Vagina (tissue), 2 donors: ENCODE measurements at regions not wholly inside any gene's neighbourhood (a gene's known extent, or its start where the extent isn't known, plus 50 kb on each side); places are given as distances from the start of the nearest gene placed in this dataset.

Experiments used
- DNase-seq, 2 donors: peaks; one replicate each; pipeline ENCODE4 v3.0.0-alpha.2; 2017; ENCODE audit errors: extremely low spot score in 2 of 2
- H3K27ac ChIP-seq: fragments of 200-600 bp; sonication (generic); one replicate; pipeline ENCODE4 v1.5.1; 2019
- H3K27me3 ChIP-seq: fragments of 200-600 bp; sonication (generic); one replicate; pipeline ENCODE4 v1.5.1; 2019
- H3K36me3 ChIP-seq, 2 donors: fragments of 200-600 bp; sonication (generic); one replicate each; pipeline ENCODE4 v1.5.1; 2017 to 2019
- H3K4me1 ChIP-seq: fragments of 200-600 bp; sonication (generic); one replicate; pipeline ENCODE4 v1.5.1; 2019
- H3K4me3 ChIP-seq, 2 donors: fragments of 200-600 bp; sonication (generic); 1 replicate in 1 of 2; 2 replicates in 1 of 2; pipeline ENCODE4 v1.5.1; 2016 to 2019
- H3K9me3 ChIP-seq: fragments of 200-600 bp; sonication (generic); one replicate; pipeline ENCODE4 v1.5.1; 2019
- POLR2A ChIP-seq, 2 donors: fragments of 450-650 bp; IDR thresholded peaks; one replicate each; pipeline ENCODE4 v1.6.1; 2017; ENCODE audit warnings: antibody characterized with exemption in 2 of 2, mild to moderate bottlenecking in 2 of 2, moderate library complexity in 2 of 2
- POLR2AphosphoS5 ChIP-seq, 2 donors: sonication (generic); formaldehyde crosslinking; IDR thresholded peaks; one replicate each; pipeline ENCODE4 v1.9.0; 2017; ENCODE audit warnings: antibody characterized with exemption in 2 of 2, mild to moderate bottlenecking in 2 of 2, low read depth in 1 of 2; ENCODE audit not compliant: insufficient read depth in 1 of 2
- intact Hi-C: fragments of 100-400 bp; cut with DNase I; formaldehyde crosslinking; loops from one replicate; pipeline ENCODE4 v1.15.1; 2023
- TF ChIP-seq, protein P1 (sequence below), 3 experiments: fragments of 450-650 bp in 2 of 3; fragments of 200-600 bp in 1 of 3; sonication (generic) in 1 of 3; IDR thresholded peaks; one replicate each; pipeline ENCODE4 v1.5.1; 2017 to 2019; ENCODE audit warnings: antibody characterized with exemption in 3 of 3, mild to moderate bottlenecking in 2 of 3, moderate library complexity in 2 of 3

DNA sequence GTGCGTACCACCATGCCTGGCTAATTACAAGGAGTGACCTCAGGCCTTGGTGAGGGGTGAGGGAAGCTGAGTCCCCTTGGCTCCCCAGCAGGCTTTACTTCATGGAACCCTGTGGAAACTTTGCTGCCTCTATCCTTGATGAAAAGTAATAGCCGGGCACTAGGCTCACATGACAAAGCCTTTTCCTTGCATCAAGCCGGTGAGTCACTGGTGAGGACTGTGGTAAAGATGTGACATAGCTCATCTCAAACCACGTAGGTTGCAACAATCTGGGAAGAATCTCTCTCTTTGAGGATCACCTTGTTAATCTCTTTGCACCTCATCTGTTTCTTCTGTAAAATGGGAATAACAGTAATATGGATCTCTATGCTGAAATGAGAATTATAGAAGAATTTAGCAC lies 116.3 kb upstream of the SLC25A48 start:
- TF ChIP-seq, protein P1, sequence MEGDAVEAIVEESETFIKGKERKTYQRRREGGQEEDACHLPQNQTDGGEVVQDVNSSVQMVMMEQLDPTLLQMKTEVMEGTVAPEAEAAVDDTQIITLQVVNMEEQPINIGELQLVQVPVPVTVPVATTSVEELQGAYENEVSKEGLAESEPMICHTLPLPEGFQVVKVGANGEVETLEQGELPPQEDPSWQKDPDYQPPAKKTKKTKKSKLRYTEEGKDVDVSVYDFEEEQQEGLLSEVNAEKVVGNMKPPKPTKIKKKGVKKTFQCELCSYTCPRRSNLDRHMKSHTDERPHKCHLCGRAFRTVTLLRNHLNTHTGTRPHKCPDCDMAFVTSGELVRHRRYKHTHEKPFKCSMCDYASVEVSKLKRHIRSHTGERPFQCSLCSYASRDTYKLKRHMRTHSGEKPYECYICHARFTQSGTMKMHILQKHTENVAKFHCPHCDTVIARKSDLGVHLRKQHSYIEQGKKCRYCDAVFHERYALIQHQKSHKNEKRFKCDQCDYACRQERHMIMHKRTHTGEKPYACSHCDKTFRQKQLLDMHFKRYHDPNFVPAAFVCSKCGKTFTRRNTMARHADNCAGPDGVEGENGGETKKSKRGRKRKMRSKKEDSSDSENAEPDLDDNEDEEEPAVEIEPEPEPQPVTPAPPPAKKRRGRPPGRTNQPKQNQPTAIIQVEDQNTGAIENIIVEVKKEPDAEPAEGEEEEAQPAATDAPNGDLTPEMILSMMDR (IDR thresholded peaks at IDR 0.05): no peak
- no peak for TF ChIP-seq POLR2AphosphoS5 (IDR thresholded peaks at IDR 0.05; ENCODE audit: insufficient read depth in 1 of 2, low read depth in 1 of 2)
- no peak for TF ChIP-seq POLR2A (IDR thresholded peaks at IDR 0.05)
- intact Hi-C loops: no loop called here
- Histone ChIP-seq H3K36me3 (no peaks in the 10 kb centered on the region), H3K27ac (no peak overlapping the region), H3K4me1 (no peaks in the 10 kb centered on the region), H3K27me3 (no peaks in the 10 kb centered on the region), H3K9me3 (no peaks in the 10 kb centered on the region), H3K4me3 (no peak overlapping the region)
- no peak for DNase-seq

GRCh38 chr5:135715267-135716055 lies 119.0 kb upstream of the SLC25A48 start:
- no peaks in the 10 kb centered on the region for H3K9me3 ChIP-seq
- no peak overlapping the region for H3K27ac ChIP-seq
- H3K4me3 ChIP-seq: no peak overlapping the region
- no peak for DNase-seq
- H3K36me3 ChIP-seq: no peaks in the 10 kb centered on the region
- intact Hi-C loops: no loop called here
- no peaks in the 10 kb centered on the region for H3K27me3 ChIP-seq
- peaks cover 5% of the 10 kb centered on the region for H3K4me1 ChIP-seq
- TF ChIP-seq POLR2A (IDR thresholded peaks at IDR 0.05) (no peak), POLR2AphosphoS5 (IDR thresholded peaks at IDR 0.05; ENCODE audit: insufficient read depth in 1 of 2, low read depth in 1 of 2) (no peak)
- TF ChIP-seq, protein P1 (IDR thresholded peaks at IDR 0.05): no peak

GRCh38 chr5:135714126-135714894 lies 120.2 kb upstream of the SLC25A48 start:
- H3K4me1 ChIP-seq: peaks cover 16% of the 10 kb centered on the region
- no peak overlapping the region for H3K4me3 ChIP-seq
- TF ChIP-seq POLR2AphosphoS5 (IDR thresholded peaks at IDR 0.05; ENCODE audit: insufficient read depth in 1 of 2, low read depth in 1 of 2) (no peak), POLR2A (IDR thresholded peaks at IDR 0.05) (no peak)
- TF ChIP-seq, protein P1 (IDR thresholded peaks at IDR 0.05): no peak
- intact Hi-C loops: no loop called here
- H3K27ac ChIP-seq: no peak overlapping the region
- no peaks in the 10 kb centered on the region for H3K36me3 ChIP-seq
- no peak for DNase-seq
- H3K9me3 ChIP-seq: no peaks in the 10 kb centered on the region
- H3K27me3 ChIP-seq: no peaks in the 10 kb centered on the region

DNA sequence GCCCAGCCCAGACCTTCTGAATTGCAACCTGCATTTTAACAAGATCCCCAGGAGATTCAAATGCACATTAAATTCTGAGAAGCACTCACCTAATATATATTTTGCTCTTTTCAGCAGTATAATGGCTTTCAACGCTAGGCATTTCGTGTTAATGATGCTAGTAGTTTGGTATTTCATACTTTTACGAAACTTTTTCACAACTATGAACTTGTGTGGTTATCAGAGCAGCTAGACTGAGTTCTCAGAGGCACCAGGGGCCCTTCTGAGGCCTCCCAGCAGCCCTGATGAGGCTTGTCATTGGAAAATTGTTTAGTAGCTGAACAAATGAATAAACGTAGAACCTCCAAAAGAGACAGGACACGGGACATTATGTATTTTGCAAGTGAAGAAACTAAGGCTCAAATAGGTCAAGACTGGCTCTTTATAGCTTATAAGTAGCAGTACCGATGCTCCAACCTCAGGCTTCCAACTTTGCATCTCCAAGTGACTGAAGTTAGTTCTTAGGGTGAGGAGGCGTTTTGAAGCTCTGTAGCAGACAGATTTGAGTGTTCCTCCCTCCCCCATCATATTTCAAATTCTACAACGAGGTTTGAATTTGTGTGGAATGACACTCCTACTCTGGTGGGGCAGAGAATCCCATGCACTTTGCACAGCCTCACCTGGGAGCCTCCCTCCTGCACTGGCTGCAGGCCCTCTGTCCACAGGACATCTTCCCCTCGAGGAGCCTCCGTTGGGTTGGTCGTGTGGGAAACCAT lies 121.1 kb upstream of the SLC25A48 start:
- Histone ChIP-seq H3K27ac (no peak overlapping the region), H3K36me3 (no peaks in the 10 kb centered on the region), H3K9me3 (no peaks in the 10 kb centered on the region), H3K27me3 (no peaks in the 10 kb centered on the region), H3K4me3 (no peak overlapping the region), H3K4me1 (peaks cover 24% of the 10 kb centered on the region)
- TF ChIP-seq, protein P1 (IDR thresholded peaks at IDR 0.05): no peak
- TF ChIP-seq POLR2A (IDR thresholded peaks at IDR 0.05): no peak
- TF ChIP-seq POLR2AphosphoS5 (IDR thresholded peaks at IDR 0.05; ENCODE audit: insufficient read depth in 1 of 2, low read depth in 1 of 2): no peak
- DNase-seq: no peak
- intact Hi-C loops: no loop called here
